ENCODE measurements at regions not wholly inside any gene's neighbourhood (a gene's known extent, or its start where the extent isn't known, plus 50 kb on each side); places are given as distances from the start of the nearest gene placed in this dataset.

DNA sequence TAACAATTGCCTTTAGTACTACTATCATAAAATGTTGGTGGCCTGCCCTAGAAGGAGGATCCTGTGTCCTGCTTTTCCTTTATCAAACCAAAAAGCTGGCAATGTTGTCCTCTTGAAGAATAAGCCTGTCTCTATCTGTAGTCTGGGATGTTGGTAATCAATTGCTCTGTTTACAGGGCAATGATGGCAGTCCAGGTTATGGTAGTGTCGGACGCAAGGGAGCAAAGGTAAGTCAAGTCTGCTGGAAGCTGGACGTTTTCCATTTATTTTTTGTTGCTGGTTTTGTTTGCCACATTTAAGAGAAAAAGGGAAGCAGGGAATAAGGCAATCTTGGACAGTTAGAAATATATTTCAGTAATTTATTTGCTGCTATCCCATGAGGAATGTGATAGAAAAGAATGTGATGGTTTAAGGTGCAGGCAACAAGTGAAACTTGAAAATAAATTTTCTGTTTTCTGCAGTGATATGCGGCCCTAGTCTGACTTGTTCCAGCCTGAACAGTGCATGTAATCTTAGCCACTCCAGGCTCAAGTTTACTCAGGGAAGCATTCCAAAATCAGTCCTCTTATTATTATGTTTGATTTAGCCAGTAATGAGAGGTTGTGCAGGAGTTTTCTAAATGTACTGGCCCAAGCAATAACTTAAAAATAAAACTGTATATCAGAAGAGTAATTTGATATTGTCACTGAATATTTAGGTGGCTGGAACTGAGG lies 110.3 kb downstream of the COL6A6 start:
- intact Hi-C loops (cut with DNase I): no loop called here
- Histone ChIP-seq H3K27ac (replicated peaks in 1 of 4) (no peak overlapping the region), H3K9me3 (no peaks in the 10 kb centered on the region), H3K4me1 (peaks cover 0 to 17% (median 8%) of the 10 kb centered on the region in 4 donors), H3K4me3 (no peak overlapping the region), H3K27me3 (no peaks in the 10 kb centered on the region), H3K36me3 (no peaks in the 10 kb centered on the region)
- peak; percentile 31 for DNase-seq (ENCODE audit: extremely low spot score)
- WGBS: 72% methylated on average over 4 of the region's 4 CpGs
- TF ChIP-seq POLR2AphosphoS5 (IDR thresholded peaks at IDR 0.05): no peak
- TF ChIP-seq, protein P1, sequence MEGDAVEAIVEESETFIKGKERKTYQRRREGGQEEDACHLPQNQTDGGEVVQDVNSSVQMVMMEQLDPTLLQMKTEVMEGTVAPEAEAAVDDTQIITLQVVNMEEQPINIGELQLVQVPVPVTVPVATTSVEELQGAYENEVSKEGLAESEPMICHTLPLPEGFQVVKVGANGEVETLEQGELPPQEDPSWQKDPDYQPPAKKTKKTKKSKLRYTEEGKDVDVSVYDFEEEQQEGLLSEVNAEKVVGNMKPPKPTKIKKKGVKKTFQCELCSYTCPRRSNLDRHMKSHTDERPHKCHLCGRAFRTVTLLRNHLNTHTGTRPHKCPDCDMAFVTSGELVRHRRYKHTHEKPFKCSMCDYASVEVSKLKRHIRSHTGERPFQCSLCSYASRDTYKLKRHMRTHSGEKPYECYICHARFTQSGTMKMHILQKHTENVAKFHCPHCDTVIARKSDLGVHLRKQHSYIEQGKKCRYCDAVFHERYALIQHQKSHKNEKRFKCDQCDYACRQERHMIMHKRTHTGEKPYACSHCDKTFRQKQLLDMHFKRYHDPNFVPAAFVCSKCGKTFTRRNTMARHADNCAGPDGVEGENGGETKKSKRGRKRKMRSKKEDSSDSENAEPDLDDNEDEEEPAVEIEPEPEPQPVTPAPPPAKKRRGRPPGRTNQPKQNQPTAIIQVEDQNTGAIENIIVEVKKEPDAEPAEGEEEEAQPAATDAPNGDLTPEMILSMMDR (IDR thresholded peaks at IDR 0.05): no peak
- no peak for TF ChIP-seq EP300 (IDR thresholded peaks at IDR 0.05)
- no peak for TF ChIP-seq POLR2A (IDR thresholded peaks at IDR 0.05; ENCODE audit: low read depth)

DNA sequence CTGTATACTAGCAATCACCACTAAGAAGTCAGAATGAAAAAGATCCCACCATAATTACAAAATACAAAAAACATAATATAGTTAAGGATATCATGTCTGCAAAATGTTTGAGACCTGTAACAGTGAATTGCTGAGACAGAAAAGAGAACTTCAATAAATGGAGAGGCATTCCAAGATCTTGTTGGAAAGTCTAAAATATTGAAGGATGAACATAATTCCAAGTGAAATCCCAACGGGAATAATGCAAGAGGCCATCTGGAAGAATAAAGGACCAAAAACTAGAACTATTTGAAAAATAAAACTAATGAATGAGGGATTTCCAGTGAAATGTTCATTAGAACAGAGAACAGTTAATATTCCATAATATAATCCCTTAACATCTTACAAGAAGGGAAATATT lies 110.9 kb downstream of the COL6A6 start:
- no peak for DNase-seq (ENCODE audit: extremely low spot score)
- 71% methylated on average over 1 of the region's 1 CpG for WGBS
- no peaks in the 10 kb centered on the region for H3K27me3 ChIP-seq
- TF ChIP-seq POLR2A (IDR thresholded peaks at IDR 0.05; ENCODE audit: low read depth) (no peak), POLR2AphosphoS5 (IDR thresholded peaks at IDR 0.05) (no peak), EP300 (IDR thresholded peaks at IDR 0.05) (no peak)
- TF ChIP-seq, protein P1 (IDR thresholded peaks at IDR 0.05): no peak
- no peak overlapping the region for H3K27ac ChIP-seq (replicated peaks in 1 of 4)
- H3K4me1 ChIP-seq: peaks cover 0 to 17% (median 8%) of the 10 kb centered on the region in 4 donors
- intact Hi-C loops (cut with DNase I): no loop called here
- no peaks in the 10 kb centered on the region for H3K36me3 ChIP-seq
- no peak overlapping the region for H3K4me3 ChIP-seq
- H3K9me3 ChIP-seq: no peaks in the 10 kb centered on the region

Data from esophagus muscularis mucosa (tissue), 4 donors.